ENCODE measurements at regions not wholly inside any gene's neighbourhood (a gene's known extent, or its start where the extent isn't known, plus 50 kb on each side); places are given as distances from the start of the nearest gene placed in this dataset.
A peak's percentile ranks its signal among the peaks of the same experiment; 100 is the strongest.

- Histone ChIP-seq H3K27me3 (ENCODE audit: control insufficient read depth, insufficient read depth, low read length) (no peaks in the 10 kb centered on the region), H3K27ac (ENCODE audit: low read length) (no peak overlapping the region), H3K4me1 (ENCODE audit: control insufficient read depth, insufficient read depth, low read length) (no peaks in the 10 kb centered on the region), H3K36me3 (ENCODE audit: control insufficient read depth, insufficient read depth, low read length) (no peaks in the 10 kb centered on the region), H3K4me3 (ENCODE audit: low read length) (no peak overlapping the region), H3K9me3 (replicated peaks; ENCODE audit: control insufficient read depth, low read depth, low read length) (no peaks in the 10 kb centered on the region)
- peak; percentile 4 for DNase-seq
- WGBS (ENCODE audit: insufficient coverage), result no CpG with 5 or more reads among the region's 2 CpGs
Measured at GRCh38 chr18:64444819-64445218, 295.9 kb upstream of the LINC00305 start.

GRCh38 chr18:64438178-64438577 lies 289.3 kb upstream of the LINC00305 start:
- H3K4me3 ChIP-seq (ENCODE audit: low read length), result no peak overlapping the region
- H3K36me3 ChIP-seq (ENCODE audit: control insufficient read depth, insufficient read depth, low read length), result no peaks in the 10 kb centered on the region
- H3K27ac ChIP-seq (ENCODE audit: low read length), result no peak overlapping the region
- no peaks in the 10 kb centered on the region for H3K4me1 ChIP-seq (ENCODE audit: control insufficient read depth, insufficient read depth, low read length)
- whole genome bisulfite sequencing (ENCODE audit: insufficient coverage), result no CpG with 5 or more reads among the region's 4 CpGs
- no peaks in the 10 kb centered on the region for H3K9me3 ChIP-seq (replicated peaks; ENCODE audit: control insufficient read depth, low read depth, low read length)
- H3K27me3 ChIP-seq (ENCODE audit: control insufficient read depth, insufficient read depth, low read length), result no peaks in the 10 kb centered on the region
- no peak for DNase-seq

GRCh38 chr18:64436111-64436510 lies 287.2 kb upstream of the LINC00305 start:
- Histone ChIP-seq H3K27ac (ENCODE audit: low read length) (no peak overlapping the region), H3K9me3 (replicated peaks; ENCODE audit: control insufficient read depth, low read depth, low read length) (no peaks in the 10 kb centered on the region), H3K36me3 (ENCODE audit: control insufficient read depth, insufficient read depth, low read length) (no peaks in the 10 kb centered on the region), H3K4me1 (ENCODE audit: control insufficient read depth, insufficient read depth, low read length) (no peaks in the 10 kb centered on the region), H3K4me3 (ENCODE audit: low read length) (no peak overlapping the region), H3K27me3 (ENCODE audit: control insufficient read depth, insufficient read depth, low read length) (no peaks in the 10 kb centered on the region)
- 83% methylated on average over 1 of the region's 1 CpG for WGBS (ENCODE audit: insufficient coverage)
- no peak for DNase-seq

- WGBS (ENCODE audit: insufficient coverage), result no CpG with 5 or more reads among the region's 2 CpGs
- H3K27me3 ChIP-seq (ENCODE audit: control insufficient read depth, insufficient read depth, low read length), result no peaks in the 10 kb centered on the region
- no peak overlapping the region for H3K4me3 ChIP-seq (ENCODE audit: low read length)
- H3K9me3 ChIP-seq (replicated peaks; ENCODE audit: control insufficient read depth, low read depth, low read length), result no peaks in the 10 kb centered on the region
- no peaks in the 10 kb centered on the region for H3K4me1 ChIP-seq (ENCODE audit: control insufficient read depth, insufficient read depth, low read length)
- no peak for DNase-seq
- H3K36me3 ChIP-seq (ENCODE audit: control insufficient read depth, insufficient read depth, low read length), result no peaks in the 10 kb centered on the region
- H3K27ac ChIP-seq (ENCODE audit: low read length), result no peak overlapping the region
Measured at GRCh38 chr18:64419156-64419555, 270.3 kb upstream of the LINC00305 start.

- no peaks in the 10 kb centered on the region for H3K36me3 ChIP-seq (ENCODE audit: control insufficient read depth, insufficient read depth, low read length)
- no peaks in the 10 kb centered on the region for H3K27me3 ChIP-seq (ENCODE audit: control insufficient read depth, insufficient read depth, low read length)
- no peak overlapping the region for H3K4me3 ChIP-seq (ENCODE audit: low read length)
- H3K4me1 ChIP-seq (ENCODE audit: control insufficient read depth, insufficient read depth, low read length), result no peaks in the 10 kb centered on the region
- H3K9me3 ChIP-seq (replicated peaks; ENCODE audit: control insufficient read depth, low read depth, low read length), result no peaks in the 10 kb centered on the region
- WGBS (ENCODE audit: insufficient coverage), result no CpG with 5 or more reads among the region's 1 CpG
- no peak overlapping the region for H3K27ac ChIP-seq (ENCODE audit: low read length)
- DNase-seq, result no peak
Measured at GRCh38 chr18:64416990-64417389, 268.1 kb upstream of the LINC00305 start.

GRCh38 chr18:64415218-64415617 lies 266.3 kb upstream of the LINC00305 start:
- no peak for DNase-seq
- no peaks in the 10 kb centered on the region for H3K27me3 ChIP-seq (ENCODE audit: control insufficient read depth, insufficient read depth, low read length)
- 60% methylated on average over 1 of the region's 2 CpGs for WGBS (ENCODE audit: insufficient coverage)
- H3K4me1 ChIP-seq (ENCODE audit: control insufficient read depth, insufficient read depth, low read length), result no peaks in the 10 kb centered on the region
- no peak overlapping the region for H3K27ac ChIP-seq (ENCODE audit: low read length)
- no peaks in the 10 kb centered on the region for H3K9me3 ChIP-seq (replicated peaks; ENCODE audit: control insufficient read depth, low read depth, low read length)
- H3K36me3 ChIP-seq (ENCODE audit: control insufficient read depth, insufficient read depth, low read length), result no peaks in the 10 kb centered on the region
- H3K4me3 ChIP-seq (ENCODE audit: low read length), result no peak overlapping the region

GRCh38 chr18:64410685-64411084 lies 261.8 kb upstream of the LINC00305 start:
- Histone ChIP-seq H3K27ac (ENCODE audit: low read length) (no peak overlapping the region), H3K27me3 (ENCODE audit: control insufficient read depth, insufficient read depth, low read length) (no peaks in the 10 kb centered on the region), H3K9me3 (replicated peaks; ENCODE audit: control insufficient read depth, low read depth, low read length) (no peaks in the 10 kb centered on the region), H3K36me3 (ENCODE audit: control insufficient read depth, insufficient read depth, low read length) (no peaks in the 10 kb centered on the region), H3K4me1 (ENCODE audit: control insufficient read depth, insufficient read depth, low read length) (no peaks in the 10 kb centered on the region), H3K4me3 (ENCODE audit: low read length) (no peak overlapping the region)
- WGBS (ENCODE audit: insufficient coverage), result 80% methylated on average over 1 of the region's 6 CpGs
- no peak for DNase-seq

- no peaks in the 10 kb centered on the region for H3K4me1 ChIP-seq (ENCODE audit: control insufficient read depth, insufficient read depth, low read length)
- no peak overlapping the region for H3K27ac ChIP-seq (ENCODE audit: low read length)
- no peaks in the 10 kb centered on the region for H3K36me3 ChIP-seq (ENCODE audit: control insufficient read depth, insufficient read depth, low read length)
- no peak overlapping the region for H3K4me3 ChIP-seq (ENCODE audit: low read length)
- no peaks in the 10 kb centered on the region for H3K9me3 ChIP-seq (replicated peaks; ENCODE audit: control insufficient read depth, low read depth, low read length)
- no peaks in the 10 kb centered on the region for H3K27me3 ChIP-seq (ENCODE audit: control insufficient read depth, insufficient read depth, low read length)
- DNase-seq, result peak; percentile 20
Measured at GRCh38 chr18:64409511-64409910, 260.6 kb upstream of the LINC00305 start.

GRCh38 chr18:64407606-64408005 lies 258.7 kb upstream of the LINC00305 start:
- H3K4me3 ChIP-seq (ENCODE audit: low read length), result no peak overlapping the region
- no peak overlapping the region for H3K27ac ChIP-seq (ENCODE audit: low read length)
- H3K9me3 ChIP-seq (replicated peaks; ENCODE audit: control insufficient read depth, low read depth, low read length), result no peaks in the 10 kb centered on the region
- WGBS (ENCODE audit: insufficient coverage), result 100% methylated on average over 1 of the region's 2 CpGs
- H3K36me3 ChIP-seq (ENCODE audit: control insufficient read depth, insufficient read depth, low read length), result no peaks in the 10 kb centered on the region
- no peaks in the 10 kb centered on the region for H3K4me1 ChIP-seq (ENCODE audit: control insufficient read depth, insufficient read depth, low read length)
- no peak for DNase-seq
- no peaks in the 10 kb centered on the region for H3K27me3 ChIP-seq (ENCODE audit: control insufficient read depth, insufficient read depth, low read length)

GRCh38 chr18:64405161-64405560 lies 256.3 kb upstream of the LINC00305 start:
- H3K4me1 ChIP-seq (ENCODE audit: control insufficient read depth, insufficient read depth, low read length), result no peaks in the 10 kb centered on the region
- no peaks in the 10 kb centered on the region for H3K36me3 ChIP-seq (ENCODE audit: control insufficient read depth, insufficient read depth, low read length)
- H3K27me3 ChIP-seq (ENCODE audit: control insufficient read depth, insufficient read depth, low read length), result no peaks in the 10 kb centered on the region
- H3K27ac ChIP-seq (ENCODE audit: low read length), result no peak overlapping the region
- no peaks in the 10 kb centered on the region for H3K9me3 ChIP-seq (replicated peaks; ENCODE audit: control insufficient read depth, low read depth, low read length)
- WGBS (ENCODE audit: insufficient coverage), result no CpG with 5 or more reads among the region's 4 CpGs
- peak; percentile 55 for DNase-seq
- H3K4me3 ChIP-seq (ENCODE audit: low read length), result no peak overlapping the region

GRCh38 chr18:64403784-64404503 lies 255.1 kb upstream of the LINC00305 start:
- DNase-seq, result peak; percentile 19
- H3K27me3 ChIP-seq (ENCODE audit: control insufficient read depth, insufficient read depth, low read length), result no peaks in the 10 kb centered on the region
- no peaks in the 10 kb centered on the region for H3K4me1 ChIP-seq (ENCODE audit: control insufficient read depth, insufficient read depth, low read length)
- no peak overlapping the region for H3K4me3 ChIP-seq (ENCODE audit: low read length)
- H3K9me3 ChIP-seq (replicated peaks; ENCODE audit: control insufficient read depth, low read depth, low read length), result no peaks in the 10 kb centered on the region
- WGBS (ENCODE audit: insufficient coverage), result no CpG with 5 or more reads among the region's 2 CpGs
- no peak overlapping the region for H3K27ac ChIP-seq (ENCODE audit: low read length)
- H3K36me3 ChIP-seq (ENCODE audit: control insufficient read depth, insufficient read depth, low read length), result no peaks in the 10 kb centered on the region

Measured in muscle of leg (tissue), 3 donors.